PC-3 (cell line): ENCODE measurements at regions not wholly inside any gene's neighbourhood (a gene's known extent, or its start where the extent isn't known, plus 50 kb on each side); places are given as distances from the start of the nearest gene placed in this dataset.

Experiments used
- EZH2 ChIP-seq: fragments of 300-600 bp; sonication (generic); IDR thresholded peaks from one replicate; pipeline ENCODE4 v1.6.1; 2017; ENCODE audit warnings: antibody characterized with exemption, mild to moderate bottlenecking, low read length; ENCODE audit not compliant: unreplicated experiment
- EZH2phosphoT487 ChIP-seq: fragments of 300-600 bp; sonication (generic); IDR thresholded peaks from 2 replicates; pipeline ENCODE4 v1.6.1; 2018; ENCODE audit warnings: mild to moderate bottlenecking, antibody characterized with exemption, low read length, borderline replicate concordance

- TF ChIP-seq EZH2 = no peak
- TF ChIP-seq EZH2phosphoT487 = no peak
Observed at GRCh38 chr9:3049636-3050035, 205.7 kb upstream of the PUM3 start.
